HG02588 (cell line): ENCODE measurements at regions not wholly inside any gene's neighbourhood (a gene's known extent, or its start where the extent isn't known, plus 50 kb on each side); places are given as distances from the start of the nearest gene placed in this dataset.
"Not testable (repeated sequence)": the region's sequence is repeated elsewhere in the genome, so short reads cannot be mapped to it uniquely, and the experiment has no call there.

Experiments
- ATAC-seq: cut with Tn5 transposase; IDR thresholded peaks from one replicate; pipeline ENCODE4 v1.9.1; 2021; ENCODE audit warnings: mild to moderate bottlenecking, moderate library complexity; ENCODE audit not compliant: unreplicated experiment

DNA sequence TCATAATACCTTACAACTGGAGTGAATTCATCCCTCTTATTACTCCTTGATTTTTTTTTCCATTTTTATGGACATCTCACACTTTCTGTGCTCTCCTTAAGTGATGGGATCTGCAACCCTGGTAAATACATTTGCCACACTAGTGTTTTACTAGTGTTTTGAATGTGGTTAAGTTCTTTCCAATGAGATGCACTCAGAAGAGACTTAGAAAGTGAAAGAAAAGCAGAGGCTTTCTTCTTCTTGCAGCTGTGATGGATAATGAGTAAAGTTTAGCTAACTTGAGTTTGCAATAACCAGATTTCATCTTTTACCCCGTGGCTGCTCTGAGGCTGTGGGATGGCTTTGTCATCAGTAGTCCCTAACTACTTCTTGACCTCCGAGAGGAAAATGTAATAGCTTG, 1248.4 kb downstream of the NSUN3 start:
- peak; percentile 72 for ATAC-seq

DNA sequence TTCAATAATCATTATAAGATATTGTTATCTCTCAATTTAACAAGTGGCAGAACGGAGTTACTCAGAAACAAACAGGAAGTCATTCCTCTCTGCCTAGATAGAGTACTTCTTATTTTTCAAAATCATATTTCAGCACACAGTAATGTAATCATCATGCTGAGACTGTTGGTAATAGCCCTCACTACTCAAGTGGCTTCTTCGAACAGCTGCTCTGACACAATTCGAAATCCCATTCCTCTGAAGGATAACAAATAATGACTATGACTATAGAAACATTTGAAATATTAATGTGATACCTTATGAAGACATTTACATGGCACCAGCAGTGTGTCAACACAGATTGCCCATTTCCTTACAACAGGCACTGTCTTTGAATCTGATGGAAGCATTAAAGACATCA, 1249.8 kb downstream of the NSUN3 start:
- ATAC-seq, result no peak

DNA sequence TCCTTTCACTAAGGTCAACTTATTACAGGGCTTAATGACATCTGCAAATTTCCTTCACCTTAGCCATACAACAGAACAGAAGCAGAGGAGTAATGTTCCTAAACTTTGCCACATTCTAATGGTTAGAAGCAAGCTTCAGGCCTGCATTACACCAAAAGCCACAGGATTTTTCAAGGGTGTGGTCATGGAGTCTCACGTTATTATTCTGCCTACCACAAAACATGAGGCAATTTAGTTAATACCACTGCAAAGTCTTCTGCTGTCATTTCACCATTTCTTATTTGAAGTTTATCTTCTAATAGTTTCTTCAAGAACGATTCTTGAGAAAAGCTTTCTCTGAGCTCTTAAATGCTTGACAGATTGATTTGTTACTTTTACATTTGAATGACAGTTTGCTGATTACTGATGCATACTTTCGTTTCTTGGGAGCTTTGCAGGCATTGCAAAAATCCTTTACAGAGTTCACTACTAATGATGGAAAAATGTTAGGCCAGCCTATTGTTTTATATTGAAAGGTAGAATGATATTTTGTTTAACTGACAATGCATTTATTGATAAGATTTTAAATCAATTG, 1257.1 kb downstream of the NSUN3 start:
- no peak for ATAC-seq

DNA sequence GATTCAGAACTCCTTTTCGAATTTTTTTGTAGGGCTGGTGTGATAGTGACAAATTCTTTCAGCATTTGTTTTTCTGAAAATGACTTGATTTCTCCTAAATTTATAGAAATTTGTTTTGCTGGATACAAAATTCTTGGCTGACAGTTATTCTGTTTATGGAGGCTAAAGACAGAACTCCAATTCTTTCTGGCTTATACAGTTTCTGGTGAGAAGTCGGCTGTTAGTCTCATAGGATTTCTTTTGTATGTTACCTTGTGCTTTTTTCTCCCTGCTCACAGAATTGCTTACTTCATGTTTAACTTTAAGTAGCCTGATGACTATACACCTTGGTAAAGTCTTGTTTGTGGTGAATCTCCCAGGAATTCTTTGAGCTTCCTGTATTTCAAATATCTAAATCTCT, 1264.6 kb downstream of the NSUN3 start:
- no peak for ATAC-seq

DNA sequence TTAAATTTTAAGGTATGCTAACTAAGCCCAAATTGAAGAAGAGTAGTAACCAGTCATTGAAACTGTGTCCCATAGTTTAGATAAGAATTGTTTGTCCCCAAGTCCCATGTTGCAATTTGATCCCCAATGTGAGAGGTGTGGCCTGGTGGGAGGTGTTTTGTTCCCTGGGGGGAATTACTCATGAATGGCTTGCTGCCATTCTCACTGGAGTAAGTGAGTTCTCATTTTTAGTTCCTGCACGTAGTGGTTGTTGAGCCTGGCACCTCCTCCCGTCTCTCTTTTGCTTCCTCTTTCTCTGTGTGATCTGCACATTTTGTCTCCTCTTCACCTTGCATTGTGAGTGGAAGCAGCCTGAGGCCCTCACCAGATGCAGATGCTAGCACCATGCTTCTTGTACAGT, 1271.0 kb downstream of the NSUN3 start:
- ATAC-seq, result no peak

DNA sequence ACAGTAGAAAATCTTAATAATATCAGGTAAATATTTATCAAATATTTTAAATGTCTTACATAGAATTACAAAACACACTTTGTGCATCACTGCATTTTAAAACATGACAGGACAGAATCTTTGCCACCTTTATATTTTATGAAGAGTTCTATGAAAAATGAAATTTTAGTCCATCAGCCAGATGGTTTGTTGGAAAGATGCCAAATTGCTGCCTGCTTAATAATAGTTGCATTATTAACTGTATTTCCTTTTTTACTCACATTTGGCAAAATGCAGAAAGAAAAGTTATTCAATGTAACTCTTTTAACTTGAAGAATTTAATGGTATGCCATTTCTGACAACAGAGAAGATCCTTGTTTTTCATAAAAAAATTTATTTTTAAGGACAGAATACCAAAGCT, 1271.6 kb downstream of the NSUN3 start:
- ATAC-seq, result no peak

DNA sequence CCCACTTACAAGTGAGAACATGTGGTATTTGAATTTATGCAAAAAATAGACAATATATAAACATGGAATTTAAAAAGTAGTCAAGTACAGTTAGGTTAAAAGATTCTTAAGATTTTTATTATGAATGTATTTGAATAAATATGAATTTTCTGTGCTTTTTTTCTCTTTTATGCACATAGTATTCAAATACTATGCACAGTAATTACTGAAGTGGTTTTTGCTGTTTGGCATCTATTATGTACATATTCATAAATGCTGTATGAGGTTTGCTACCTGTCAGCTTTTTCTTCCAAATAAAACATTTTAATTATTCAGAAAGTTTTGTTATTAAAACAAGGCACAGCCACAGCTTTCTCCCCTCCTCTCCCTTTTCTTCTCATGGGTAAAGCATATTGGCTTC, 1272.7 kb downstream of the NSUN3 start:
- ATAC-seq, result no peak

DNA sequence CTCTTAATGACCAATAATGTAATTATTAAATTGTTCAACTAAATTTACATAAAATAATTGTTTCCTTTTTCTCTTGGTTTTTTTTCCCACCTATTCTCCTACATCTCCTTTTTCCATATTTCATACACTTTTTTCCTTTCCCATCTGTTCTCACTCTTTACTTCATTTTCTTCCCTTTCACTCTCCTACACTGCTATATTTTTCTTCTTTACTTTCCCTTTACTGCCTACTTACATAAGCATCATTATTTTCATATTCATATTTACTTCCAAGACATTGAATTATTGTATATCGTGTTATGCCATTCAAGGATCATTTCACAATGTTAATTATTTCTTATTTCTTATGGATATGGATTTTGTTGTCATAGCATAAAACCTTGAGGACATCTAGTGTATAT, 1275.6 kb downstream of the NSUN3 start:
- ATAC-seq, result no peak

DNA sequence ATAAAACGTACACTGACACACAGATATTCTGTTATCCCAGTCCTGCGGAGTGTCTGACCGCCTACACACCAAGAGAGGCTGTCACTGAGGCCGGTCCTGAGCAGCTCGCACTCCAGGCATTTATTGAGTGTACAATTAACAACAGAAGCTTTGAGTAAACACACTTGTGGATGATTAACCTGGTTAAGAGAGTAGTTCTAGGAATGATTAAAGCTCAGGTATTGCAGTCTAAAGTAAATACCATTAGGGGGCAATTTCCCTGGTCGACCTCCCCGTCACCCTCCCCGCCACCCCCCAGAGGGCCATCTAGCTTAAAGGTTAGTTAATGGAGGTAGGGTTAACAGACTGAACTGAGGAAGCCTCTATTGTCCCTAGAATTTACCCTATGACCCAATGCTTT, 1278.5 kb downstream of the NSUN3 start:
- ATAC-seq, result no peak

DNA sequence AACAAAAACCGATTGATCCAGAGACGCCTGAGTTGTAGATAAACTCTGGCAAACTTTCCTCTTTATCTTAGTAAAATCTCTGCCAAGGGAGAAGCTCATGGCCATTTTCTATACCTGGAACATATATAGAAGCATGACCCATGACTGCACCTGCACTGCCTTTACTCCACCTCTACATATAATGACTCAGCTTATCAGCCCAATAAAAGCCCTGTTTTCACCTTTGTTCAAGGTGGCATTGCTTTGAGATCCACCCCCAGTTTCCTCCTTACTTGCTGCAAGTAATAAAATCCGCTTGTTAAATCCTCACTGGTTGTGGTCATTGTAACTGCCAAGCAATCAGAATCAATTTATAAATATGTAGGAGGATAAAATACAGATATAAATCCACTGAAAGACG, 1280.4 kb downstream of the NSUN3 start:
- ATAC-seq, result no peak

DNA sequence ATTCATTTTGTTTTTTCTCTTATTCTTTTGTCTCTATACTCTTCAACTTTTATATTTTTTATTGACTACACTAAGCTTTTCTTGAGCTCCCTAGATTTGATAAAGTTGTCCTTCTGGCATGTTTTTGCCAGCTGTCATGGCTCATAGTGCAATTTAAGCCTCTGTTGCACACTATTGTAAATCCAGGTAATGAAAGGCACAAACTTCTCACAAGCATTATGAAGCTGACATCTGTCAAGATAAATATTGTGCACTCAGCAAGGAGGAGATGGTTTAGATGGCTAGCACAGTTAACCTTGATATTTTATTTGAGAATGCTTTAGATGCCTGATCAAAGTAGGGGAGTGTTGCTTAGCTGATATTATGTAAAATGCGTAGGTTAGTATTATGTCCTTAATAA, 1280.9 kb downstream of the NSUN3 start:
- ATAC-seq, result no peak

DNA sequence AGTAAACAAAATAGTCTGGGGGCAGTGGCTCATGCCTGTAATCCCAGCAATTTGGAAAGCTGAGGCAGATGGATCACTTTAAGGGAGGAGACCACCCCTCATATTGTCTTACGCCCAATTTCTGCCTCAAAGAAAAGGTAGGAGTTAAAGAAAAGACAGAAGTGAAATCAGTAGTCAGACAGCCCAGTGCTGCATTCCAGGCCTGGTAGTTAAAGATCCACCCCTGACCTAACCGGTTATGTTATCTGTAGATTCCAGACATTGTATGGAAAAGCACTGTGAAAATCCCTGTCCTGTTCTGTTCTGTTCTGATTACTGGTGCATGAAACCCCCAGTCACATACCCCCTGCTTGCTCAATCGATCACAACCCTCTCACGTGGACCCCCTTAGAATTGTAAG, 1285.1 kb downstream of the NSUN3 start:
- ATAC-seq, result not testable (repeated sequence)

DNA sequence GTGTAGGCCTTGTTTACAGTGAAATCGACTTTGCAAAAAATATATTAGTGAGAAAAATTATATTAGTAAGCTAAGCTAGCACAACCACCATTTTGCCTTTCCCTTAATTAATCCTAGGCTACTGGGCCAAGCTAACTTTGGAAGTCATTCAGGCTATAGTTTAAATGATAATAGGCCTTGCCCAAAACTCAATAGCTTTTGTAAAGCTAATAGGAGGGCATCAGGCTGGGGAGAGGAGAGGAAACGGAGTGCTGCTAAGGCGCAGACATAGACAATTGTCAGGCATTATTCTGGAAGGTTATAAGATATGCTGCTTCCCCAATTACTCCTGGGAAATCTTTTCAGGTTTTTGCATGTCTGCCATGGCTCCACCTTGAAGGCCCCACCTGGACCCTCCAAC, 1286.0 kb downstream of the NSUN3 start:
- no peak for ATAC-seq

DNA sequence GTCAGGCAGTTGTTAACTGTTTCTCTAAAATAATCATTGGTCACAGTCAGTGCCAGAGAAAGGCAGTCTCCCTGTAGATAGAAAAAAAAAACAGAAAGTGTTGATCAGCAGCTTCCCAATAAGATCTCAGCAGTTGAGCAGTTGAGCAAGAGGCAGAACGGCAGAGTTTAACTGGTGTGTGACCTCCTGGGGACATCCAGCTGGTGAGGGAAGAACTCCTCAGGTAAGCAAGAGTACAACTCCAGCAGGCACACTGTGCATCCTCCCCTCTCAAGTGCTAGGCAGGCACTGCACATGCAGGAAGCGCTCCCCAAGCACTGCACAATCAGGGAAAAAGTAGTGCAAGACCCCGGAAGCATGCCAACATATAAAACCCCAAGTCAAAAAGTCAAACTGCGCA, 1287.2 kb downstream of the NSUN3 start:
- no peak for ATAC-seq

DNA sequence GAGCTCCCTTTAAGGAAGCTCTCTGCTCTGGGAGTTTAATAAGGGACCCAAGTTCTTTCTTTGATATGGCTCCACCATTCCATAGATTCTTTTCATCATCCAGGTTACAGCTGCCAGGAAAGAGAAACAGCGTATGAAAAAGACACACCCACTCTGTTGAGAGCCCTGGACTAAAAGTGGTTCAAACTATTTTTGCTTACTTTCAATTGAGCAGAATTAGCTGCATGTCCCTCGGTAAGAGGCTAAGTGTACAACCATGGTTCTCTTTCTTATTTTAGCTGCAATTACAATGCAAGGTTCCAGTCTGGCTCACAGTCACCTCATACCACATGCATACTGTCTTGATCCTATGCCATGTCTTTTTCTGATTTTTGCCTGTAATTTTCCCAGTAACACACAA, 1288.3 kb downstream of the NSUN3 start:
- no peak for ATAC-seq

DNA sequence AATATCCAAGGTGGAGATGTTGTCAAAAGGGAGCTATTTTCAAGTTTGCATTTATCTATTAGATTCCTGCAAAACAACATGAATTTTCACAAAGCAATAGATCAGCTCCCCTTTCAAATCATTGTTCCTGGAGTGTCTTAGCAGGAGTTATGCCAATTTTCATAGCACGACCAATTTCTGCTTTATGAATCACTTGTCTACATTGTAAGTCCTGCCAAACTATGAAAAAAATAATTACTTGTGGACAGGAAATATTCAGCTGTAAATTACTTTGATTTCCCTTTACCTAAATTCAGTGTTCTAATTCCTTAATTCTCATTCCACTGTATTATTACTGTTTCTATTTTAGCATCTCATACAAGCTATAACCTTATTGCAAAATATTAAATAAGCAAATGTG, 1289.6 kb downstream of the NSUN3 start:
- ATAC-seq, result no peak

DNA sequence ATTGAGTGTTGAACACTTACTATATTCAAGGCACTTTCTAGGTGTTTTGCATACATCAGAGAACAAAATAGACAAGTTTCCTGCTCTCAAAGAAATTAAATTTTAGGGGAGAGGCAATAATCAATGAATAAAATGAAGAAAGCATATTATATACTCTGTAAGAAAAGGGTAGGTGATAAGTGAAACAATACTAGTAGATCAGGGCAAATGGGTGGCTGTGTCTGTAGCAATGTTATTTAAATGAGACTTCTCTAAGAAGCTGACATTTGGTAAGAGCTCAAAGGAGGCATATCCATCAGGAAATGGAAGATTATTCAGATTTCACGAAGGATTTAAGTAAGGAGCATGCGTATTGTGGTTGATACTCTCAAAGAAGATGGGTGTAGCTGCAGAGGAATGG, 1291.6 kb downstream of the NSUN3 start:
- ATAC-seq, result no peak

DNA sequence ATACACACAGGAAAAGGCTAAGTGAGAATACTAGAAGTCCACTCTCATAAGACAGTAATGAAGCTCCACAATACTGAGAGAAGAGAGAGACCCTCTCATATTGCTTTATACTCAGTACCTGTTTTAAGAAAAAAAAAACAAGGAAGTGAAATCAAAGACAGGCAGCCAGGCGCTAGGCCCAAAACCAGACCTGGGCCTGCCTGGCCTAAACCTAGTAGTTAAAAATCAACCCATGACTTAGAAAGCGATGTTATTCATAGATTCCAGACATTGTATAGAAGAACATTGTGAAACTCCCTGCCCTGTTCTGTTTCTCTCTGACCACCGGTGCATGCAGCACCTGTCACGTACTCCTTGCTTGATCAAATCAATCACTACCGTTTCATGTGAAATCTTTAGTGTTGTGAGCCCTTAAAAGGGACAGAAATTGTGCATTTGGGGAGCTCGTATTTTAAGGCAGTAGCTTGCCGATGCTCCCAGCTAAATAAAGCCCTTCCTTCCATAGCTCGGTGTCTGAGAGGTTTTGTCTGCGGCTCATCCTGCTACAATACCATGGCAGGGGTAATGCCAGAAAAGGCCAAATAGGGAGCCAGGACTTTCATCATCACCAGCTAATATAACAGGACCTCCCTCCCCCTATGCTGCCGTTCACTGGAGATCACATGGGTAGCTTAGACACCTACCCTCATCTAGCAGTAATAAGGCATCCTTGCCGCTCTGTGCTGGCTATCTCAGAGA, 1294.1 kb downstream of the NSUN3 start:
- peak; percentile 47 for ATAC-seq

DNA sequence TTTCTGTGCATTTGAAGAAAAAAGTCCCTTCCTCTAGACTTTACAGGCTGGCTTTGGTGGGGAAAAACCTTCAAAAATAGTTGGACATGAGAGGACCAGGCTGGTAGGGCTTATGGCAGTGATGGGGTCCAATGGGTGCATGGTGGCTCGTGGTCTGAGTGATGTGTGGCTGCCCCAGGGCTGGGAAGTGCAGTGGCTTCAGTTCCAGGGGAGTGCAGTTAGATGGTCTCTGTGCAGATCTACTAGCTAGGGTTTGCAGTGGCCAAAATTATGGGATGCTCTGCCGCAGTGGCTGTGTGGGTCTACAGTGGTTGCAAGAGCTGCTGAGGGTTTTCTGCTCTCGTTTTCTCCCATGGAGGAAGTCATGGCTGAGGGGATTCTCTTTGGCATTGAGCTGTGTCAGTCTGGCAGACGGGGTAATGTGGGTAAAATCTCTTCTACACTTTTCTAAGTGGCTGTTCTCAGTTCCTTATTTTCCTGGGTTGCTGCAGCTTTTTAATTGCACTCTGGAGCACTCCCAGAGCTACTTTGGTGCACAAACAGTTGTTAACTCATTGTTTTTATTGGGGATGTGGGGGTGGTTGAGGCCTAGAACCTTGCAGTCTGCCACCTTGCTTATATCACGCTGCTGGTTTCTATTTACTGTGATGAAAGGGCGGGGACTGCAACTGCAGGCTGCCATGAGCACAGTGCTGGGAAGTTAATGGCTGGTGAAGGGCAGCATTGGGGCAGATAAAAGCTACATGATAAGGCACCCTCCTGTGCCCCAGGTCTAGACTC, 1324.6 kb downstream of the NSUN3 start:
- peak; percentile 80 for ATAC-seq

DNA sequence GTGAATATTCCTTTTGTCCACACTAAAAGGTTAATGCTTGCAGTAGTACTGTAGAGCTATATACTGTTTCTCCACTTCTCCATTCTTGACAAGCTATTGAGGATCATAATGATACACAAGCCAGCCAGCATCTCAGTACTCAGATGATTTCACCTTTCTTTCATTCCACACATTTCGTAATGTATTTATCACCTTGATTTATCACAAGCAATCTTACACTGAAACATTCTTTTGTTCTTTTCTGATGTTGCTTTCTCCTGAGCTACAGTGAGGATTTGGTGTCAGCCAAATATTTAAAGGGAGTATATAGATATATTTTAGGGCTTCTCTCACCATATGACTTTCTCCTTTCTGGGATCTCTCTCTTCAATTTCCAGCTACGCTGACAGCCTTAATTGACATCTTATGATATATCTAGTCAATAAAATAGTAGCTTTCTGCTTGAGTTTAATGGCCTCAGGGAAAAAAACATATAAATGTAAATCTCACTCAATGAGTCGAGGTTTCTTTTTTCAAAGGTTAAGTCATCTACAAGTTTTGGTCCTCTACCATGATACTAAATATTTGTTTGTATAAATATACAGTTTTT, 1327.0 kb downstream of the NSUN3 start:
- no peak for ATAC-seq

DNA sequence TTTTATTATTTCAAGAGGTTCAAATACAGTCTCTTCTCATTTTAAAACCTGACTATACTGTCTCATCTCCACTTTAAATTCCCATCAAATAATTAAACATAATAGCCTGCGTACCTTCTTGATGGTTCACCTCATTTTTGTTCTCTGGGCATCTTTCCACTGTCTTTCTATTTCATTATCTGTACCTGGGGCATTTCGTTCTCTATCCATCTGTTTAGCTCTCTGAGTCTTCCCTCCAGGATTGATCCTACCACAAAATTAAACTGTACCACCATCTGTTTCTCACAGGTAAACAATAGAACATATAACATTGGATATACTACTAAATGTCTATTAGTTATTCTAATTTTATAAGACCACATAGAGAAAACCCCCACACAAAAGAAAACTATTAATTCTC, 1331.4 kb downstream of the NSUN3 start:
- no peak for ATAC-seq

DNA sequence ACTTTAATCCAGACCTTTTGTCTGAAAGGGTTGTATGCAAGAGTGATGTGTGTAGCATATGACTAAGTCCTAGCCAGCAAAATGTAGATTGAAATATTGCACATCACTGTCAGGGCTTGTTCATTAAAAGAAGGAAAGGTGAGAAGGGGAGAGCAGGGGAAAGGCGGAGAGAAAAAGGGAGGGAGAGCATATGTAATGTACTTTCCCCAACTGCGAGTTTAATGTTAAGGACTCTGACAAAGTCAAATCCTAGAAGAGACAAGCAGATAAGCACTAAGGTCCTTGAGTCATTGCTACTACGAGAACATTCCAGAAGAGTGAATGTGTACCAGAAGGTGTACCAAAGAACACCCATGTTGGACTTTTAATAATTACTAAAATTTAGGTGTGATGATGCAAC, 1336.7 kb downstream of the NSUN3 start:
- no peak for ATAC-seq
